HEK293T (cell line): ENCODE measurements at regions not wholly inside any gene's neighbourhood (a gene's known extent, or its start where the extent isn't known, plus 50 kb on each side); places are given as distances from the start of the nearest gene placed in this dataset.

Source experiments
- CTCF ChIA-PET: fragments of 350-600 bp; formaldehyde crosslinking; extraction: SDS; loops from one replicate; lab custom pipeline; 2021; ENCODE audit warnings: antibody characterized with exemption, inconsistent platforms; lab: Yijun Ruan, JAX
- POLR2A ChIA-PET: fragments of 350-600 bp; formaldehyde crosslinking; extraction: SDS; loops from one replicate; lab custom pipeline; 2020; ENCODE audit warnings: antibody characterized with exemption, inconsistent platforms; lab: Yijun Ruan, JAX
- DNase-seq: peaks from one replicate; pipeline ENCODE4 v3.0.0; 2012; ENCODE audit warnings: mixed read lengths; ENCODE audit errors: extremely low spot score
- ARNT ChIP-seq: fragments of 450-650 bp; IDR thresholded peaks from 2 replicates; pipeline ENCODE4 v1.6.1; 2017; ENCODE audit warnings: mild to moderate bottlenecking
- BHLHE40 ChIP-seq: fragments of 450-650 bp; IDR thresholded peaks from 2 replicates; pipeline ENCODE4 v1.6.1; 2016; ENCODE audit warnings: mild to moderate bottlenecking, moderate library complexity, borderline replicate concordance
- CTBP1 ChIP-seq: fragments of 450-650 bp; IDR thresholded peaks from 2 replicates; pipeline ENCODE4 v1.6.1; 2016; ENCODE audit warnings: borderline replicate concordance
- ELF4 ChIP-seq: fragments of 450-650 bp; IDR thresholded peaks from 2 replicates; pipeline ENCODE4 v1.6.1; 2017; ENCODE audit warnings: antibody characterized with exemption
- FOXA1 ChIP-seq: fragments of 450-650 bp; IDR thresholded peaks from 2 replicates; pipeline ENCODE4 v1.6.1; 2016; ENCODE audit warnings: mild to moderate bottlenecking
- FOXK2 ChIP-seq: fragments of 450-650 bp; IDR thresholded peaks from 2 replicates; pipeline ENCODE4 v1.6.1; 2016; ENCODE audit warnings: mild to moderate bottlenecking
- FOXM1 ChIP-seq: fragments of 450-650 bp; IDR thresholded peaks from 2 replicates; pipeline ENCODE4 v1.6.1; 2017; ENCODE audit warnings: mild to moderate bottlenecking, borderline replicate concordance
- HDGF ChIP-seq: fragments of 450-650 bp; IDR thresholded peaks from 2 replicates; pipeline ENCODE4 v1.6.1; 2017; ENCODE audit warnings: antibody characterized with exemption, borderline replicate concordance
- L3MBTL2 ChIP-seq: fragments of 450-650 bp; conservative IDR thresholded peaks from 2 replicates; pipeline ENCODE4 v1.6.1; 2016; ENCODE audit warnings: mild to moderate bottlenecking
- LEF1 ChIP-seq: fragments of 450-650 bp; IDR thresholded peaks from 2 replicates; pipeline ENCODE4 v1.6.1; 2017; ENCODE audit warnings: mild to moderate bottlenecking, borderline replicate concordance
- NFRKB ChIP-seq: fragments of 450-650 bp; IDR thresholded peaks from 2 replicates; pipeline ENCODE4 v1.6.1; 2016; ENCODE audit warnings: mild to moderate bottlenecking, moderate library complexity
- PKNOX1 ChIP-seq: fragments of 450-650 bp; IDR thresholded peaks from 2 replicates; pipeline ENCODE4 v1.6.1; 2016
- SP1 ChIP-seq: fragments of 450-650 bp; IDR thresholded peaks from 2 replicates; pipeline ENCODE4 v1.6.1; 2017
- SUZ12 ChIP-seq: fragments of 450-650 bp; IDR thresholded peaks from 2 replicates; pipeline ENCODE4 v1.6.1; 2016; ENCODE audit warnings: mild to moderate bottlenecking
- TARDBP ChIP-seq: fragments of 450-650 bp; IDR thresholded peaks from 2 replicates; pipeline ENCODE4 v1.6.1; 2016
- ZNF384 ChIP-seq: fragments of 450-650 bp; IDR thresholded peaks from 2 replicates; pipeline ENCODE4 v1.6.1; 2016

- POLR2A ChIA-PET = no interaction called here
- no peak for DNase-seq
- CTCF ChIA-PET = no interaction called here
- TF ChIP-seq PKNOX1 (no peak), SUZ12 (no peak), LEF1 (no peak), FOXA1 (no peak), TARDBP (no peak), L3MBTL2 (no peak), FOXK2 (no peak), NFRKB (no peak), ELF4 (no peak), ZNF384 (no peak), CTBP1 (no peak), HDGF (no peak), BHLHE40 (no peak), FOXM1 (no peak)
These were observed 151.7 kb upstream of the OLIG3 start for GRCh38 chr6:137645850-137646249.

GRCh38 chr6:137646484-137646883 is 152.3 kb upstream of the OLIG3 start:
- no peak for DNase-seq

GRCh38 chr6:137647762-137648447 is 153.7 kb upstream of the OLIG3 start:
- POLR2A ChIA-PET = no interaction called here
- no peak for DNase-seq
- no peak for TF ChIP-seq FOXM1
- no peak for TF ChIP-seq NFRKB
- no peak for TF ChIP-seq FOXK2
- no peak for TF ChIP-seq HDGF
- no peak for TF ChIP-seq LEF1
- TF ChIP-seq ARNT = no peak
- no peak for TF ChIP-seq TARDBP
- TF ChIP-seq BHLHE40 = no peak
- no peak for TF ChIP-seq ELF4
- no peak for TF ChIP-seq CTBP1
- no peak for TF ChIP-seq SUZ12
- no peak for TF ChIP-seq FOXA1
- TF ChIP-seq SP1 = no peak
- TF ChIP-seq PKNOX1 = no peak
- no peak for TF ChIP-seq L3MBTL2
- no peak for TF ChIP-seq ZNF384
- CTCF ChIA-PET = no interaction called here

More at GRCh38 chr6:137646484-137646883, 152.3 kb upstream of the OLIG3 start:
- TF ChIP-seq PKNOX1 (no peak), SP1 (no peak), HDGF (no peak), FOXK2 (no peak), LEF1 (no peak), ZNF384 (no peak), SUZ12 (no peak), ARNT (no peak), ELF4 (no peak), TARDBP (no peak), FOXM1 (no peak), NFRKB (no peak), FOXA1 (no peak), BHLHE40 (no peak), L3MBTL2 (no peak), CTBP1 (no peak)
- ChIA-PET CTCF (no interaction called here), POLR2A (no interaction called here)

- POLR2A ChIA-PET = no interaction called here
- no peak for DNase-seq
- CTCF ChIA-PET = interaction anchor here (0.5 kb wide), 1 partner anchor 360 kb away, joined by 5 read pairs; no protein-coding TSS in a partner anchor
- TF ChIP-seq PKNOX1 (no peak), BHLHE40 (no peak)
These were observed 156.5 kb upstream of the OLIG3 start for GRCh38 chr6:137650720-137651119.

- ChIA-PET POLR2A (no interaction called here), CTCF (interaction anchor here (0.5 kb wide), 1 partner anchor 359 kb away, joined by 5 read pairs; no protein-coding TSS in a partner anchor)
- no peak for TF ChIP-seq HDGF
- no peak for TF ChIP-seq ELF4
- TF ChIP-seq L3MBTL2 = no peak
- no peak for TF ChIP-seq ZNF384
- no peak for TF ChIP-seq SUZ12
- TF ChIP-seq FOXM1 = no peak
- TF ChIP-seq BHLHE40 = no peak
- no peak for TF ChIP-seq FOXA1
- no peak for TF ChIP-seq ARNT
- no peak for TF ChIP-seq LEF1
- no peak for DNase-seq
These were observed 157.0 kb upstream of the OLIG3 start for GRCh38 chr6:137651178-137651577.
